NCI-H460 (cell line): ENCODE measurements at regions not wholly inside any gene's neighbourhood (a gene's known extent, or its start where the extent isn't known, plus 50 kb on each side); places are given as distances from the start of the nearest gene placed in this dataset.
"Not testable (repeated sequence)": the region's sequence is repeated elsewhere in the genome, so short reads cannot be mapped to it uniquely, and the experiment has no call there.

Experiments
- DNase-seq: peaks from one replicate; pipeline ENCODE4 v3.0.0-alpha.2; 2016; ENCODE audit warnings: low read depth; ENCODE audit errors: extremely low read depth

GRCh38 chr13:66074018-66074615 is 1156.0 kb downstream of the PCDH9 start:
- DNase-seq: no peak

DNA sequence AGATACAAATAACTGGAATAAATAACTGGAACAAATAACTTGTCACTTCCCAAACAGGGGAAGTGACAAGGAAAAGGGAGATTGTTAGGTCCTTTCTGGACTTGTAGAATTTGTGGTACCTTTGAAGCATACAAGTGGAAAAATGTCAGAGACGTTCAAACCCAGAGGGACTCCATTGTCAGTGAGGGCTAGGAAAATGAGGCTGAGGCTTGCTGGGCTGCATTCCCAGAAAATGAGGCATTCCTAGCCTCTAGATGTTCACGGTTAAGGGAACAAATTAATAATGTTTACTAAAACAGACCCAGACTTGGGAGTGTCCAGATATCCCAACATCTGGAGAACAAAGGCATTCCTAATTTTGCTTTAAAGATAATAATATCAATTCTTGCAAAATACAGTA is 1158.0 kb downstream of the PCDH9 start:
- DNase-seq: not testable (repeated sequence)

GRCh38 chr13:66071608-66072007 is 1158.5 kb downstream of the PCDH9 start:
- DNase-seq: no peak

DNA sequence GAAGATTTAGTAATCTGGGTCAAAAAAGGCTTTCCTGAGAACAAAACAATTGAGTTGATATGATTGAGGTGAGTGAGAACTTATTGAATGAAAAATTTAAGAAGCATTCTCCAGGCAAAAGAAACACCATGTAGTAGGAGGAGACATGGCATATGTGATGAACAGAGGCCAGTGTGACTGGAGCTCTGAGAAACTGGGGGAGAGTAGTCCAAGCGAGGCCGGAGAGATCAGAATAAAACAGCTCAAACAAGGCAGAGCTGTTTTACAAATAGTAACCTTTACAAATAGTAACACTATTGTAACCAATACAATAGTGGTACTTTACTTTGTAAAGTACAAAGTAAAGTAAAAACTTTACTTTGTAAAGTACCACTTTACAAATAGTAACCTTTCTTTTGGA is 1159.1 kb downstream of the PCDH9 start:
- no peak for DNase-seq

- no peak for DNase-seq
These were observed 1160.6 kb downstream of the PCDH9 start for GRCh38 chr13:66069570-66069969.

DNA sequence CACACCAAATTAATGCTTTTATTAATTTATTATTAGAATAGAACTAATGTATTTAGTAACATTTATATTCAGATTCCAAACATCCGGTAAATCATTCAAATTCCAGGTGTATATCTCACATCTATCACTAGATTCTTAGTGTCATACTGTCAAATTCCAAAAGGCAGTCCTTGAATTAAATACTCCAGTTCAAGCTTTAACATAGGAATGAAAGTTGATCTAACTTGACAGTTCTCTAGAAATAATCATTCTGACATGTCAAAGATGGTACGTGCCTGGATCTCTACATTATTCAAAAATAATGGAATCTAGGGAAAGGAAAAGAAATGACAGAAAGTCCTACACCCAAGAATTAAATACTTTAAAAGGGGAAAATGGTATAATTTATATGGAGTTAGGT is 1161.5 kb downstream of the PCDH9 start:
- no peak for DNase-seq

DNA sequence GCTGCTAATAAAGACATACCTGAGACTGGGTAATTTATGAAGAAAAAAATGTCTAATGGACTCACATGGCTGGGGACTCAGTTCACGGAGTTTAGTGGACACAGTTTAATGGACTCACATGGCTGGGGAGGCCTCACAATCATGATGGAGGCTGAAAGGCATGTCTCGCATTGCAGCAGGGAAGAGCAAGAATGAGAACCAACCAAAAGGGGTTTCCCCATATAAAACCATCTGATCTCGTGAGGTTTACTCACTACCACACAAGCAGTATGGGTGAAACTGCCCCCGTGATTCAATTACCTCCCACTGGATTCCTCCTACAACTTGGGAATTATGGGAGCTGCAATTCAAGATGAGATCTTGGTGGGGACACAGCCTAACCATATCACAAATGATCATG is 1181.2 kb downstream of the PCDH9 start:
- no peak for DNase-seq

DNA sequence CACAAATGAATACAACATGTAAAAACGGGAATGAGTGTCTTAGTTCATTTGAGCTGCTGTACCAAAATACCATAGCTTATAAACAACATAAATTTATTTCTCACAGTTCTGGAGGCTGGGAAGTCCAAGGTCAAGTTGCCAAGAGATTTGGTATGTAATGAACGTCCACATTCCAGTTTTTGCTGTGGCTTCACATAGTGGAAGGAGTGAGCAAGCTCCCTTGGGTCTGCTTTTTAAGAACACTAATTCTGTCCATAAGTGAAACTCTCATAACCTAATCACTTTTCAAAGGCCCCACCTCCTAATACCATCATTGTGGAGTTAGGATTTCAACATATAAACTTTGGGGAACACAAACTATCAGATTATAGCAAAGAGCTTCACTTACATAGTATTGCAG is 1189.6 kb downstream of the PCDH9 start:
- no peak for DNase-seq

DNA sequence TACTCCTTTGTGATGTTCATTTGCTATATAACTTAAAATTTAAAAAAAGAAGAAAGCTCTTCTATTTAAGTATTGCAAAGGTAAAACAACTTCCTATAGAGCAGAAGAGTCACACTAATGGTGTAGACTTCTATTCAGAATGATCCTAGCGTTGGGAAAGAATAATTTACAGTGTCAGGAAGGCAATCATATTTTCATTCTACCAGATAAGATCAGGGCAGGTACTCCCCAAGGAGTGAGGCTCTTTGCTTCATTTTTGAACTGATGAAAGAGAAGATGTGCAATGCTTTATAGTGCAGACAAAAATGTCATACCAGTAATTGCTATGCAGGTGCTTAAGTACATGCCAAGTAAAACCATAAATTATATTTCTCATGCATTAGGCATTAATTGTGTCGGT is 1193.0 kb downstream of the PCDH9 start:
- no peak for DNase-seq

GRCh38 chr13:66036636-66037035 is 1193.5 kb downstream of the PCDH9 start:
- DNase-seq: no peak

GRCh38 chr13:66036024-66036614 is 1194.0 kb downstream of the PCDH9 start:
- DNase-seq: no peak

- no peak for DNase-seq
These were observed 1196.2 kb downstream of the PCDH9 start for GRCh38 chr13:66033924-66034323.

DNA sequence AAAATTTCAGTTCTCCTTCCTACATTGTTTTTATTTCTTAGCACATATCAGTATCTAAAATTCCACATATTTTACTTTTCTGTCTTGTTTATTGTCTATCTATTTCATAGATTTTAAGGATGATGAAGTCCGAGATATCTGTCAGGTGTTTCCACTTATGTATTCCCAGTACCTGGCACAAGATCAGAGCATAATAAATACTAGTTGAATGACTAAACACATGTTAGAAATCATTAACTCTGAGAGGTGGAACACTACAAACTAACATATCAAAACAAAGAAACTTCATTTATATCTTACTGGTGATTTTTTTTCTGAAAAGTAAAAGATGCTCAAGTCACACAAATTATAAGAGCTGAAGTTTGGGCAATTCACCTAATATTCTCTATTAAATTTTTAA is 1208.3 kb downstream of the PCDH9 start:
- no peak for DNase-seq

DNA sequence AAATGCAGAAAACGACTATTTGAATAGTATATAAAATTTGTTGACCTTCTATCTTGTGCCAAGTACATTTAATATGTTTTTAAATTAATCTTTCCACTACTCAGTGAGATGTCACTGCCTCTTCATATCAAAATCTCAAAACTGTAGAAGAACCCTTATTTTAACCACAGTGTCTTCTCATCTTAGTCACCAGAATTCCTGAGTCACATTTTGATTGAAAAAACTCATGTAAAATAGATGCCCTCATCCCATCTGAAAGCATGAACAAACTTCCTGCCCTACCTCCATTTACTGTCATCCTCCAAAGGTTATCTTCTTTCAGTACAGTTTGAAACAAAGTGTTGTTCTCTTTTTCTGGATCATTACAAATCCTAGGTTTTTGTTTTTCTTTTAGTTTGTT is 1215.4 kb downstream of the PCDH9 start:
- no peak for DNase-seq

DNA sequence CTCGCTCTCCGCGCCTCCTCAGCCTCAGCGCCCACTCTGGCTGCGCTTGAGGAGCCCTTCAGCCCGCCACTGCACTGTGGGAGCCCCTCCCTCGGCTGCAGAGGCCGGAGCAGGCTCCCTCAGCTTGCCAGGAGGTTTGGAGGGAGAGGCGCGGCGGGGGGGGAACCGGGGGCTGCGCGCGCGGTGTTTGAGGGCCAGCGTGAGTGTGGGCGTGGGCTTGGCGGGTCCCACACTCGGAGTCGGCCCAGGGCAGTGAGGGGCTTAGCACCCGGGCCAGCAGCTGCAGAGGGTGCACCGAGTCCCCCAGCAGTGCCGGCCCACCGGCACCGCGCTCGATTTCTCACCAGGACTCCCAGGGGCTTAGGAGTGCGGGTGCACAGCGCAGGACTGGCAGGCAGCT is 1220.9 kb downstream of the PCDH9 start:
- DNase-seq: no peak

GRCh38 chr13:66003558-66003957 is 1226.6 kb downstream of the PCDH9 start:
- DNase-seq: no peak

DNA sequence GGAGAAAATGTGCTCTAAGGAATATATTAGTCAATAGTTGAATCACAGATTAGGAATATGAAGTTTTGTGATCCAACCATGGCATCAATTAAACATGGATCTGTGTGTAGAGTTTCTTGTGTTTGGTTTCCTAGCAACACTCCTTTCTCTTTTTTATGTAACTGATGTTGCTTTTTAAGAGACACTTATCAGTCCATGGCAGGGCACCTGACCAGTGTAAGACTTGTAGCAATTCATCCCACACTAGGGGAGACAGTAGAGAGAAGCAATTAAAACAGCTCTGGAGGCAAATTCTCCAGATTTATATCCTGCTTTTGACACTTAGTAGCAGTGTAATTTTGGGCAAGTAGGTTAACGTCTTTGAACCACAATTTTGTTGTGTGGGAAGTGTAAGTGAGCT is 1229.0 kb downstream of the PCDH9 start:
- no peak for DNase-seq

DNA sequence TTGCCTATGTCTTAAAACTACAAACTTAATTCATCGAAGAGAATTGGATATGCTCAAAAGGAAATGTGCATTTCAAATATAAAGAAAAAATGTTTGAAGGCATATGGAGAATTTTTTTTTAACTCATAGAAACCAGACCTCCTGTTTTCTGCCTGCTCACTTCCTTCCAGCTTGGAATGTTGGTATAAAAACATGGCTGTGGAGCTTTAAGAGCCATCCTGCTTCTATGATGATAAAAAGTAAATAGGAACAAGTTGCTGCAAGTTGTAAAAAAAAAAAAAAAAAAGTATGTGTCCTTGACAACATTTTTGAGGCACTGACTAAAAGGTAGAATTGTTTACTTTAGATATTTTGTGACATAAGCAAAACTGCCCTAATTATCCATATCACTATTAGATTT is 1230.7 kb downstream of the PCDH9 start:
- no peak for DNase-seq

GRCh38 chr13:65990684-65991083 is 1239.5 kb downstream of the PCDH9 start:
- no peak for DNase-seq

DNA sequence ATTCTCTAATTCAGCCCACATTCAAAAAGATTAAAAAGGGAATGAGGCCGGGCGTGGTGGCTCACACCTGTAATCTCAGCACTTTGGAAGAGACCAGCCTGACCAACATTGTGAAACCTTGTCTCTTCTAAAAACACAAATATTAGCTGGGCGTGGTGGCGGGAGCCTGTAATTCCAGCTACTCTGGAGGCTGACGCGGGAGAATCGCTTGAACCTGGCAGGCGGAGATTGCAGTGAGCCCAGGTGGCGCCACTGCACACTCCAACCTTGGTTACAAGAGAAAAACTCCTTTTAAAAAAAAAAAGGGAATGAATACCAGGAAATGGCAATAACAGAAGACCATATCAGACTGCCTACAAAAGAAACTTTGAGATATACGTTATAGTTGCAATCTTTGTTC is 1244.5 kb downstream of the PCDH9 start:
- no peak for DNase-seq

- DNase-seq: no peak
These were observed 1252.6 kb downstream of the PCDH9 start for GRCh38 chr13:65977525-65977924.

DNA sequence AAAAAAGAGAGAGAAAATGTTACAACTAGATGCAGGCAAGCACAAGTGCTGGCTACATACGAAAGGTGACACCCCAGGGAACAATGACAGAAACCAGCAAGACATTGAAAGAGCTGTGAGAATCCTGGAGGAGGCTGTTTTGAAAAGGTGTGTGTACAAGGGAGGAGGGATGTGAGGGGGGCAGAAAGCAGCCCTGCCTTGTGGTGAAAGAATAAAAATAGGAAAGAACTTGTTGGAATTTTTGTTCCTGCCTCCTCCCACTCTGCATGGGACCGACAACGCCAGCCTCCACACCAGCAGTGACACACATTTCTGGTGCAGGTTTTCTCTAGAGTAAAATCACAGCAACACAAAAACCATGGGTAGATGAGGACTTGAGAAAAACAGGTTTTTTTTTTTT is 1258.6 kb downstream of the PCDH9 start:
- DNase-seq: no peak

GRCh38 chr13:65966991-65967451 is 1263.1 kb downstream of the PCDH9 start:
- peak; percentile 42 for DNase-seq
